Chondrocyte (in vitro differentiated cells): ENCODE measurements at regions not wholly inside any gene's neighbourhood (a gene's known extent, or its start where the extent isn't known, plus 50 kb on each side); places are given as distances from the start of the nearest gene placed in this dataset.

Source experiments
- DNase-seq: peaks from one replicate; pipeline ENCODE4 v3.0.0; 2021; ENCODE audit warnings: mixed read lengths, low spot score
- H3K27ac Mint-ChIP-seq: one replicate; pipeline ENCODE4 v1.8.0; 2021; ENCODE audit warnings: mild to moderate bottlenecking, moderate library complexity, mixed read lengths; ENCODE audit not compliant: unreplicated experiment
- H3K27me3 Mint-ChIP-seq: 2 replicates; pipeline ENCODE4 v1.8.0; 2021; ENCODE audit warnings: low read depth, mixed read lengths
- H3K36me3 Mint-ChIP-seq: 2 replicates; pipeline ENCODE4 v1.8.0; 2021; ENCODE audit warnings: low read depth, mixed read lengths
- H3K4me1 Mint-ChIP-seq: 2 replicates; pipeline ENCODE4 v1.8.0; 2021; ENCODE audit warnings: low read depth, mild to moderate bottlenecking, mixed read lengths
- H3K4me3 Mint-ChIP-seq: one replicate; pipeline ENCODE4 v1.8.0; 2021; ENCODE audit warnings: mild to moderate bottlenecking, moderate library complexity, mixed read lengths; ENCODE audit not compliant: unreplicated experiment
- H3K9me3 Mint-ChIP-seq: 2 replicates; pipeline ENCODE4 v1.8.0; 2021; ENCODE audit warnings: low read depth, mixed read lengths
- CTCF ChIP-seq: fragments of 200-600 bp; sonication (generic); IDR thresholded peaks from 2 replicates; pipeline ENCODE4 v1.5.0; 2021; ENCODE audit warnings: antibody characterized with exemption, mild to moderate bottlenecking, moderate library complexity

- Mint-ChIP-seq H3K27me3 (no peaks in the 10 kb centered on the region), H3K27ac (peak overlapping the region; percentile 56), H3K4me3 (no peak overlapping the region), H3K9me3 (no peaks in the 10 kb centered on the region), H3K4me1 (peaks cover 37% of the 10 kb centered on the region), H3K36me3 (peaks cover 1% of the 10 kb centered on the region)
- no peak for TF ChIP-seq CTCF
- no peak for DNase-seq
Measured at GRCh38 chr3:51621091-51621892, 49.8 kb upstream of the TEX264 start.
